ENCODE measurements at regions not wholly inside any gene's neighbourhood (a gene's known extent, or its start where the extent isn't known, plus 50 kb on each side); places are given as distances from the start of the nearest gene placed in this dataset.

DNA sequence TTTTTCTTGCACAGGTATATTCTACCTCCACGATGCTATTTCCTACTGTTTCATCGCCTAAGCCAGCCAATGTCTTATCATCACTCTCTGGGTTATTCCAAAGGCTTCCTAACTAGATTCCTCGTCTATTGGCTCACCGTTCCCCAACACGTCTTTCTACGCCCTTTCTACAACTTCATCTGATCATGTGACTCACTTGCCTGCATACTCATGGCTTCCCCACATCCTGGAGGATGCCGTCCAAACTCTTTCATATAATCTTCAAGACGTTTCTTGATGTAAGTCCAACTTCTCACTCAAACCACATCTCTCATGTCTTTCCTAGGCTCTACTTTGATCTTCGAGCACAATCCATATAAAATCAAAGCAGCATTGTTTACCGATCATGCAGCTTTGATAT lies 322.0 kb upstream of the PPARGC1A start:
- H2AFZ ChIP-seq (ENCODE audit: insufficient read depth, low read length, poor library complexity): no peak overlapping the region
- H3K27ac ChIP-seq (ENCODE audit: low read depth, low read length): no peak overlapping the region
- no peak for DNase-seq
- H3K4me2 ChIP-seq (ENCODE audit: low read length): no peak overlapping the region
- no peak overlapping the region for H3K23ac ChIP-seq (ENCODE audit: low read length)
- no peak overlapping the region for H3K4ac ChIP-seq (ENCODE audit: low read depth, low read length)
- no peaks in the 10 kb centered on the region for H3K36me3 ChIP-seq (ENCODE audit: control insufficient read depth in 1 of 2, insufficient read depth in 2 of 2, low read length in 2 of 2)
- no peaks in the 10 kb centered on the region for H3K4me1 ChIP-seq (ENCODE audit: control insufficient read depth in 1 of 2, insufficient read depth in 2 of 2, low read length in 2 of 2)
- no peak overlapping the region for H2BK120ac ChIP-seq (ENCODE audit: insufficient read depth, low read length, poor library complexity)
- no peak overlapping the region for H3K4me3 ChIP-seq (ENCODE audit: low read depth, low read length)
- H3K14ac ChIP-seq (ENCODE audit: low read length): no peak overlapping the region
- WGBS (ENCODE audit: extremely low coverage, insufficient coverage, insufficient read length): 100% methylated on average over 4 of the region's 10 CpGs
- no peak overlapping the region for H3K9ac ChIP-seq (ENCODE audit: low read length)
- no peak overlapping the region for H4K91ac ChIP-seq (ENCODE audit: low read depth, low read length)
- no peak overlapping the region for H4K8ac ChIP-seq (ENCODE audit: low read depth, low read length)
- no peak overlapping the region for H2AK5ac ChIP-seq (ENCODE audit: low read length)
- no peaks in the 10 kb centered on the region for H3K79me2 ChIP-seq (ENCODE audit: control insufficient read depth, insufficient read depth, low read length, poor library complexity)
- no peak overlapping the region for H2BK12ac ChIP-seq (ENCODE audit: low read length)
- no peak overlapping the region for H2BK5ac ChIP-seq (ENCODE audit: low read depth, low read length, poor library complexity)
- H4K12ac ChIP-seq (ENCODE audit: low read depth, low read length): no peak overlapping the region
- H3K27me3 ChIP-seq (ENCODE audit: insufficient read depth, low read length): no peaks in the 10 kb centered on the region
- H3K18ac ChIP-seq (ENCODE audit: low read length): no peak overlapping the region
- no peaks in the 10 kb centered on the region for H3K79me1 ChIP-seq (ENCODE audit: low read length)
- no peaks in the 10 kb centered on the region for H3K9me3 ChIP-seq (ENCODE audit: insufficient read depth, low read depth, low read length)

DNA sequence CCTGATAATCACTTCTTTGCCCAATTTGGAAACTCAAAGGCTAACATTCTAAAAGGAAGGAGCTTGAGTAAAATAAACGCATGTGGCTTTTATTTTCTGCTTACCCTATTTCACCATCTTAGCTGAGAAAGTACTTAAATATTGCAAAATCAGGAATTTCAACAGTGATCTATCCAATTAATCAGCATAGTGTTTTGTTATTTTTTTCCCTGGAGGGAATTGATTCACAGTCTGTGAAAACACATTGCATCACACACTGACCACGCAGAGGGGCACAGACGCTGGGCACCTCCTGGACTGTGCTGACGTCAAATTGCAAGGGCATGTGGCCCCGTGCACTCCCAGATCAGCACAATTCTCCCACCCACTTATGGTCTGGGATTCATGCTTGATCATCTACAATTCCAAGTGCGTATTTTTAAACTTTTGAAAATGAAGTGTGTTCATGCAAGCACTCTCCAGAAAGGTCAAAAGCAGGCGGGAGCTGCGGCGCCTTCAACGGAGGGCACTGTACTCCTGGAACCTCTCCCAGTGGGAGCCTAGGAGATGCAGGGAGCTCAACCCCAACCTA lies 320.6 kb upstream of the PPARGC1A start:
- Histone ChIP-seq H4K12ac (ENCODE audit: low read depth, low read length) (no peak overlapping the region), H3K4me1 (ENCODE audit: control insufficient read depth in 1 of 2, insufficient read depth in 2 of 2, low read length in 2 of 2) (no peaks in the 10 kb centered on the region)

DNA sequence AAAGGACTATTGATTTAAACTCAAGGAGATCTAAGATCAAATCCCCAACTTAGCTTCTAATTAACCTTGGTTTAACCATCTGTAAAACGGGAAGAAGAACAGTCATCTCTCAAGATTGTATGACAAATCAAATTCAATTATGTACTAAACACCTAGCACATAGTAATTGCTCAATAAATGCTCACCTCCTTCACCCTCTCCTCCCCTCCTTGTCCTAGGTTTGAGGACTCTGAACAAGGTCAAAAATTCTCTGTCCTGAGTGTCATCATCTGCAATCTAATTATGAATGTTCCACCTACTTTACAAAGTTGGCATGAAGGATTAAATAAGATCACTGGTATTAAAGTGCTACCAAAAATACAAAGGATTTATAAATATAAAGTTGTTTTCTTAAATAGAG lies 320.1 kb upstream of the PPARGC1A start:
- no peak overlapping the region for H2BK120ac ChIP-seq (ENCODE audit: insufficient read depth, low read length, poor library complexity)
- H4K91ac ChIP-seq (ENCODE audit: low read depth, low read length): no peak overlapping the region
- H3K79me1 ChIP-seq (ENCODE audit: low read length): no peaks in the 10 kb centered on the region
- no peak overlapping the region for H3K4ac ChIP-seq (ENCODE audit: low read depth, low read length)
- no peak for DNase-seq
- H3K9me3 ChIP-seq (ENCODE audit: insufficient read depth, low read depth, low read length): no peaks in the 10 kb centered on the region
- H3K27me3 ChIP-seq (ENCODE audit: insufficient read depth, low read length): no peaks in the 10 kb centered on the region
- H2BK5ac ChIP-seq (ENCODE audit: low read depth, low read length, poor library complexity): no peak overlapping the region
- no peak overlapping the region for H3K18ac ChIP-seq (ENCODE audit: low read length)
- H2AK5ac ChIP-seq (ENCODE audit: low read length): no peak overlapping the region
- no peak overlapping the region for H4K12ac ChIP-seq (ENCODE audit: low read depth, low read length)
- no peak overlapping the region for H3K14ac ChIP-seq (ENCODE audit: low read length)
- no CpG with 5 or more reads among the region's 1 CpG for WGBS (ENCODE audit: extremely low coverage, insufficient coverage, insufficient read length)
- H3K4me1 ChIP-seq (ENCODE audit: control insufficient read depth in 1 of 2, insufficient read depth in 2 of 2, low read length in 2 of 2): no peaks in the 10 kb centered on the region
- H3K36me3 ChIP-seq (ENCODE audit: control insufficient read depth in 1 of 2, insufficient read depth in 2 of 2, low read length in 2 of 2): no peaks in the 10 kb centered on the region
- H3K4me2 ChIP-seq (ENCODE audit: low read length): no peak overlapping the region
- H3K23ac ChIP-seq (ENCODE audit: low read length): no peak overlapping the region
- no peak overlapping the region for H2AFZ ChIP-seq (ENCODE audit: insufficient read depth, low read length, poor library complexity)
- H3K9ac ChIP-seq (ENCODE audit: low read length): no peak overlapping the region
- no peak overlapping the region for H3K4me3 ChIP-seq (ENCODE audit: low read depth, low read length)
- H3K79me2 ChIP-seq (ENCODE audit: control insufficient read depth, insufficient read depth, low read length, poor library complexity): no peaks in the 10 kb centered on the region
- no peak overlapping the region for H2BK12ac ChIP-seq (ENCODE audit: low read length)
- no peak overlapping the region for H3K27ac ChIP-seq (ENCODE audit: low read depth, low read length)
- H4K8ac ChIP-seq (ENCODE audit: low read depth, low read length): no peak overlapping the region

More for the DNA sequence above, 320.6 kb upstream of the PPARGC1A start:
- no peaks in the 10 kb centered on the region for H3K79me1 ChIP-seq (ENCODE audit: low read length)
- H2AFZ ChIP-seq (ENCODE audit: insufficient read depth, low read length, poor library complexity): no peak overlapping the region
- H3K4ac ChIP-seq (ENCODE audit: low read depth, low read length): no peak overlapping the region
- H3K9ac ChIP-seq (ENCODE audit: low read length): no peak overlapping the region
- H3K4me2 ChIP-seq (ENCODE audit: low read length): no peak overlapping the region
- H3K9me3 ChIP-seq (ENCODE audit: insufficient read depth, low read depth, low read length): no peaks in the 10 kb centered on the region
- H2AK5ac ChIP-seq (ENCODE audit: low read length): no peak overlapping the region
- H2BK12ac ChIP-seq (ENCODE audit: low read length): no peak overlapping the region
- no peak overlapping the region for H3K23ac ChIP-seq (ENCODE audit: low read length)
- no peak overlapping the region for H2BK120ac ChIP-seq (ENCODE audit: insufficient read depth, low read length, poor library complexity)
- no peak overlapping the region for H3K18ac ChIP-seq (ENCODE audit: low read length)
- peak in 1 of 2 donors; percentile 13 for DNase-seq
- H3K36me3 ChIP-seq (ENCODE audit: control insufficient read depth in 1 of 2, insufficient read depth in 2 of 2, low read length in 2 of 2): no peaks in the 10 kb centered on the region
- no peaks in the 10 kb centered on the region for H3K79me2 ChIP-seq (ENCODE audit: control insufficient read depth, insufficient read depth, low read length, poor library complexity)
- no peaks in the 10 kb centered on the region for H3K27me3 ChIP-seq (ENCODE audit: insufficient read depth, low read length)
- no peak overlapping the region for H3K27ac ChIP-seq (ENCODE audit: low read depth, low read length)
- H3K14ac ChIP-seq (ENCODE audit: low read length): no peak overlapping the region
- WGBS (ENCODE audit: extremely low coverage, insufficient coverage, insufficient read length): no CpG with 5 or more reads among the region's 10 CpGs
- no peak overlapping the region for H2BK5ac ChIP-seq (ENCODE audit: low read depth, low read length, poor library complexity)
- no peak overlapping the region for H4K8ac ChIP-seq (ENCODE audit: low read depth, low read length)
- H3K4me3 ChIP-seq (ENCODE audit: low read depth, low read length): no peak overlapping the region
- no peak overlapping the region for H4K91ac ChIP-seq (ENCODE audit: low read depth, low read length)

DNA sequence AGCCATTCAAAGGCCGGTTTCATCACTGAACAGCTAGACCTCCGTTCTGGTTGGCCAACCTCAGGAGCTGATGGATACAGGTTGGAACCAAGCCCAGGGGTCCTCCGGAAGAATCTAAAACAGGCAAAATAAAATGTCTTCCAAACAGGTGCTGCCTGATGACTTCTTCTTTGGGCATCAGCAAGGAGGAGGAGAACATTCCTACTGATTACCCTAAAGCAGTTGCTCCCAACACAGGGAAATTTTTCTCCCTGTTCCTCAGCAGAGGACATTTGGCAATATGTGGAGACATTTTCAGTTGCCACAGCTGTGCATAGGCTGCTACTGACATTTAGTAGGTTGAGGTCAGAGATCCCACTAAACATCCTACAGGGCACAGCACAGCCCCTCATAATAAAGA lies 319.3 kb upstream of the PPARGC1A start:
- Histone ChIP-seq H3K79me2 (ENCODE audit: control insufficient read depth, insufficient read depth, low read length, poor library complexity) (no peaks in the 10 kb centered on the region), H3K18ac (ENCODE audit: low read length) (no peak overlapping the region), H3K23ac (ENCODE audit: low read length) (no peak overlapping the region), H2BK5ac (ENCODE audit: low read depth, low read length, poor library complexity) (no peak overlapping the region), H3K4me3 (ENCODE audit: low read depth, low read length) (no peak overlapping the region), H3K9me3 (ENCODE audit: insufficient read depth, low read depth, low read length) (no peaks in the 10 kb centered on the region), H3K4me1 (ENCODE audit: control insufficient read depth in 1 of 2, insufficient read depth in 2 of 2, low read length in 2 of 2) (no peaks in the 10 kb centered on the region), H4K91ac (ENCODE audit: low read depth, low read length) (no peak overlapping the region), H3K79me1 (ENCODE audit: low read length) (no peaks in the 10 kb centered on the region), H2AK5ac (ENCODE audit: low read length) (no peak overlapping the region), H3K27me3 (ENCODE audit: insufficient read depth, low read length) (no peaks in the 10 kb centered on the region), H3K4me2 (ENCODE audit: low read length) (no peak overlapping the region), H3K4ac (ENCODE audit: low read depth, low read length) (no peak overlapping the region), H4K8ac (ENCODE audit: low read depth, low read length) (no peak overlapping the region), H4K12ac (ENCODE audit: low read depth, low read length) (no peak overlapping the region), H3K36me3 (ENCODE audit: control insufficient read depth in 1 of 2, insufficient read depth in 2 of 2, low read length in 2 of 2) (no peaks in the 10 kb centered on the region), H2AFZ (ENCODE audit: insufficient read depth, low read length, poor library complexity) (no peak overlapping the region), H2BK120ac (ENCODE audit: insufficient read depth, low read length, poor library complexity) (no peak overlapping the region), H3K27ac (ENCODE audit: low read depth, low read length) (no peak overlapping the region), H2BK12ac (ENCODE audit: low read length) (no peak overlapping the region), H3K14ac (ENCODE audit: low read length) (no peak overlapping the region), H3K9ac (ENCODE audit: low read length) (no peak overlapping the region)
- no CpG with 5 or more reads among the region's 3 CpGs for WGBS (ENCODE audit: extremely low coverage, insufficient coverage, insufficient read length)
- no peak for DNase-seq
